HG03196 (cell line): ENCODE measurements at regions not wholly inside any gene's neighbourhood (a gene's known extent, or its start where the extent isn't known, plus 50 kb on each side); places are given as distances from the start of the nearest gene placed in this dataset.

ENCODE experiments used
- ATAC-seq: cut with Tn5 transposase; IDR thresholded peaks from one replicate; pipeline ENCODE4 v1.9.1; 2021; ENCODE audit not compliant: unreplicated experiment

DNA sequence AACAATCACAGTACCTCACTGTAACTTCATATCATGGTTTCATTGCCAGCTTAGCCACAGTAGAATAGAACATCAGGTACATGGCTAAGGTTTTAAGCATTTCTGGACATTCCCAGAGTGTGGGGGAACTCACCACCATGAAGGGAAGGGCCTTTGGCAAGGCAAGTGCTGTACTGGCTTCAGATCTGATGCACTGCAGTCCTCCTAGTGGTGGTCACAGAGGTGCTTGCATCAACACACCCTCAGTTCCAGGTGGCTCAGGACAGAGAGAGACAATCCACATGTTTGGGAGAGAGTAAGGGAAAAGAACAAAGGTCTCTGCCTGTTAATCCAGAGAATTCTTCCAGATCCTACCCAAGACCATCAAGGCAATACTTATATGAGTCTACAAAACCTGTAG, 528.4 kb upstream of the RGS18 start:
- no peak for ATAC-seq

DNA sequence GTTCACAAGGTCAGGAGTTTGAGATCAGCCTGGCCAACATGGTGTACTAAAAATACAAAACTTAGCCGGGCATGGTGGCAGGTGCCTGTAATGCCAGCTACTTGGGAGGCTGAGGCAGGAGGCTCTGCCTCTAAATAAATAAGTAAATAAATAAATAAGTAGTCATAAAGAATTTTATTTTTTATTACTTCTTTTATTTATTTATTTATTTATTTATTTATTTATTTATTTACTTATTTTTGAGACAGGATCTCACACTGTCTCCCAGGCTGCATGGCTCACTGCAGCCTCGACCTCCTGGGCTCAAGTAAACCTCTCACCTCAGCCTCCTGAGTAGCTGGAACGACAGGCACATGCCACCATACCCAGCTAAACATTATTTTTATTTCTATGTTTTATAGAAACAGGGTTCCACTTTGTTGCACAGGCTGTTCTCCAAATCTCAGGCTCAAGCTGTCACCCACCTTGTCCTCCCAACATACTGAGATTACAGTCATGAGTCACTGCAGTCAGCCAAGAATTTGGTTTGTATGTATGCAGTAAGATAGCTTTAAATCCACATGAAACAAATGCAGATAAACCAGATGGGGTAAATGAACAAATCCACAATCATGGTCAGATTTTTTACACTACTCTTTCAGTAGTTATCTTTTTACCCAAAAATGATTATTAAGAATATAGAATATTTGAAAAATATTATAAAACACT, 523.3 kb upstream of the RGS18 start:
- no peak for ATAC-seq

DNA sequence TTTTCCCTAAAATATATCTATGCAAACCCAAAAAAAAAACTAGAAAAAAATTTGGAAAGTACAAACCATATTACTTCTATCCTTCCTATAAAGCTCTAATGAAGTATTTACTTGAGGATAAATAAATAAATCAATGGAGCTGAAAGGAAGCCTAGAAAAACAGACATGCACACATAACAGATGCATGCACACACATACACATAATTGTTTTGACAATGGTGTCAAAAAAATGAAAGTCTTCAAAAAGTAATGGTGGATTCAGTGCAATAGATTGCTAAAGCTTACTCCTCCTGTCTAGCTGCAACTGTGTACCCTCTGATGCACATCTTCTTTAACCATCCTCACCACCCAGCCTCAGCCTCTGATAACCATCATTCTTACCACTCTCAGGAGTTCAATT, 521.9 kb upstream of the RGS18 start:
- no peak for ATAC-seq

DNA sequence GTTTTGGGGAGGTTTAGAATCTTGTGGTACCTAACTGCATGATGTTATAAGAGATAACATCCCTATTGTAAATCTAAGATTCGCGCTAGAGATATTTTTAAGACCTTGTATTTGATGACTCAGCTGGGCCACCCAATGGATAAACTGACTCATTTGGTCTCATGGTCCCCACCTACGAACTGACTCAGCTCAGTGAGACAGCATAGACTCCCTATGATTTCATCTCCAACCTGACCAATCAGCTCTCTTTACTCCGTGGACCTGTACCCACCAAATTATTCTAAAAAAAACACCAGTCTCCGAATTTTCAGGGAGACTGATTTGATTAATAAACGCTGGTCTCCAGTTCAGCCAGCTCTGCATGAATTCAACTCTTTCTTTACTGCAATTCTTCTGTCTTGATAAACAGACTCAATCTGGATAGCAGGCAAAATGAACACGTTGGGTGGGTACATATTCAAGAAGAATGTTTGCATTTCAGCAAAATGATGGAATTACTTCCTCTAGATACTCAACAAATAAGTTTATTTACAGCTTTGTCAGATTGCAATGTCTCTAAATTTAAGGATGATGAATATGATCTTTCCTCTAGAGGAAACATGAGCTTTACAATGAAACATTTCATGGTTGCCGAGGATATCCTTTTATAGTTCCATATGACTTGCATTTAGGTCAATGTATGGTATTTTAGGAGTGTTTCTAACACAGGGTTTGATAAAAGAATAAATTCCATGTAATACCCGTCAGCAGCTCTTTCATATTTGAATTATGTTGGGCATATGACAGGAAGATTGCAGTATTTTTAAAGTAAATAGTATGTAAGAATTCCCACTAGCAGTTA, 516.6 kb upstream of the RGS18 start:
- no peak for ATAC-seq

DNA sequence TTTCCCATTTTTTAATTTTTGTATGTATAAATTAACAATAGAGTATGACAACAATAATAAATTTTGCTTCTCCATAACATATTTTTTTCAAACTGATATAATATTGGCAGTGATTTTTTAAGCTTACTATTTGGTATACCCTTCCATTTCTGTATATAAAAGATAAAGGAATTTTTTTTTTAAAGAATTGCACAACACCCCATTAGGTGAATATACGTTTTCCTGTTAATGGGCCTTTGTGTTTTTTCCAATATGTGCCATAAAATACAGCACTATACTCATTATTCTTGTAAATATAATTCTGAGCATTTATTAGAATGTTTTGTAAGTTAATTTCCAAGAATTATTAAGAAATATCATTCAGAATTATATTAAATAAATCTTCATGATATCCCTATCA, 515.2 kb upstream of the RGS18 start:
- no peak for ATAC-seq

DNA sequence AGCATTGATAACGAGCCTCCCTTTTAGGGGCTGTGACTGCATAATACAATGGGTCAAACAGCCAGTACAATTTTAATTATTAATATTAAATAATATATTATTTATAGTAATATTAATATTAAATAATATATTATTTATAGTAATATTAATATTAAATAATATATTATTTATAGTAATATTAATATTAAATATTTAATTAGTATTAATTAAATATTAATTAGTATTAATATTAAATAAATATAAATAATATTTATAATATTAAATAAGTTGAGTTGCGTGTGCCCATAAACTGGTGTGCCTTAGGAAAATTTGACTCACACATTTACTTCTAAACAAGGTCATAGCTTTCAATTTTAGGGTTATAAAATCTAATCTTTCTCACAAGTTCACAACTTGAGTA, 509.3 kb upstream of the RGS18 start:
- ATAC-seq = no peak

DNA sequence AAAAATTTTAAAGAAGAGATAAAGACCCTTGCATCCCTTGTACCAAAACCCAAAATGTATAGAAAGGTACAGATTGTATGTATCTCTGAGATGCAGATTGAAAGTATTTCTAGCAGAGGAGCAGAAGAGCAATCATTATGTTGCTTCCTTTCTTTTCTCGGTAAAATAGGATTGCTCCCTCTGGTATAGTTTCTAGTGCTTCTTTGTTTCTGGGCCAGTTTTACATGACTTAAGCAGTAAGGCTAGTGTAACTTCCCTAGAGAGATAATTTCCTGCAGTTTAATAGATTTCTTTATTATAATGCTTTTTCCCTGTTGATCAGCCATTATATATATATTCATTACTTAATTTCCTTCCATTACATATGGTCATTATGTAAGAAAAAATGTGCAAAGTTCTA, 496.2 kb upstream of the RGS18 start:
- no peak for ATAC-seq

DNA sequence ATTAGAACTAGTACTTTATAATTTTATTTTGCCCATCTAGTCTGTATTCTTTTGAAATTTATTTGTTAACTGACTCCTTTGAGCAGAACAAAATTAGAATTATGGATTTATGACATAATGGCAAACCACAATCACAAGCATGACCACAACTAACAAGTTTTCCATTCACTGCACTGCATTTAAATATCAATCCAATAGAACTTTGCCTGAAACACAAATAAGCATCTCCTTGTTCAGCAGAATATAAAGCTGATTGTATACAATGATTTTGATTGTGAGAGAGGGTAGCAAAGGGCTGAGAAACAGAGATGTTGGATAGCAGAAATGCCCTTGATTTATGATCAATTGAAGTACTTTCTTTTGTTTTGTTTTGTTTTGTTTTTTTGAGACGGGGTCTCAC, 495.5 kb upstream of the RGS18 start:
- no peak for ATAC-seq

DNA sequence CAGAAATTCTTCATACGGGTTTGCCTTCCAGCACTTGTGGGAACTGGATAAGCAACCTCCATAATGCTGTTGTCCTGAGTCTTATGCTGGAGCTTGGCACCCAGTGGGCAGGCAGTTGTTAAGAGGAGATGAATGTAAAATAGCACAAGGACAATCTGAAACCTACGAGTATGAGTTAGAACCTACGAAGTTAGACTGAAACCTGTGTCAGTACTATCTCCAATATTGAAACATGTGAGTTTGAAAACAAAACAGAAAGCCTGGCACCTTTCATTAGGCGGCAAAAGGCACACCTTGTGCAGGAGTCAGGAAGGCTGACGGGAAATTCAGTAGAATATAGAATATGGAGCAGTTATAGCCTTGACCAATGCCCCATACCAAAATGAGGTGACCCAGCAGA, 489.7 kb upstream of the RGS18 start:
- no peak for ATAC-seq

DNA sequence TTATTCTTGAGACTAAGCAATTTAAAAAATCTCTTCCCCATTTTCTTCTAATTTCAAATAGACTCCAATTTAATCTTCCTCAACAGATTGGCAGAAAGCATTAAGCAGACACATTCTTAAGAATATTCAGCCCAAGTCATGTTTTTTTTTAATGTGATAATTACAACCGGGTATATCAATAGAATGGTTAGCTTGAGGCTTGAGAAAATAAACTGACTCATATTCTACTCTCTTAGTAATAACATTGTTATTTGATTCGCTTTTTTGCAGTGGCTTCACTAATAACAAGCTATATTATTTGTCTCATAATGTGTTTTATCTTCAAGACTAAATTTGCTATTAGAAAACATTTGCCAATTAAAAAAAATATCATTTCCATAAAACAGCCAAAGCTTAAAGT, 488.6 kb upstream of the RGS18 start:
- ATAC-seq = no peak

DNA sequence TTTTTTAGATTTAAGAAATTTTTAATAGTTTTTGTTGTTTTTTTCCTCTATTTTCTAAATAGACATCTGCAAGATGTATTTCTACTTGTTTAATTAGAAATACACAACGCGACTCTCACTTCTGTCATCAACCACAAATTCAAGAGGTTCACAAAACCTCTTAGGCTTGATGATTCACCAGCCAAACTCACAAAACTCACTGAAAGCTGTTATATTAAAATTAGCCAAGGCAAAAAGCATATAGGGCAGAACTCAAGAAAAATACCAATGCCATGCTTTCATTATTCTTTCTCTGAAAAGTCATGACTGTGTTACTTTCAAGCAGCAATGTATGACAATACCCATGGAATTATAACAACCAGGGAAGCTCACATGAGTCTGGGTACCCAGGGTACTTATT, 487.0 kb upstream of the RGS18 start:
- ATAC-seq = no peak

DNA sequence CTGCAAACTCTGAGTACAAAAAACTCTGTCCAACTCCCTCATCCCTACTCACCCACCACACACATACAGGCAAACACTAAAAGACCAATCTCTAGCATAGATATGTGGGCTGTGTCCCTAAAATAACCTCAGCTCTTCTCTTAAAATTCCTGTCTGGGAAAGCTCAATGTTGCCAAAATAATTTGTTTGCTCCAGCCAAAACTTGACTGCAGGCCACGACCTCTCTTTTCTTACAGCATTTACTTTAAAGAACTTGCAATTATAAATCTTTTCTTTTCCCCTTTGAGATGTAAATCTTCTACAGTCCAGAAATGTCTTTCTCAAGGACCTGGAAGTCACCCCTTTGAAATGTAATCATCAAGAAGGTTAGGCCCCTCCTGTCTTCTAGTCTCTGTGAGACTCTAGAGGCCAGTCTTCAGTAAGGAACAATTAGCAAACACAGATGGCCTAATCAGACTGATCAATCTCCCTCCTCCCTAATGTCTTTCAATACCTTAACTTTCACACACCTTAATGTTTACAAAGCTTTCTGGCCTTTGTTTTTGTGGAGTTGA, 483.6 kb upstream of the RGS18 start:
- no peak for ATAC-seq

DNA sequence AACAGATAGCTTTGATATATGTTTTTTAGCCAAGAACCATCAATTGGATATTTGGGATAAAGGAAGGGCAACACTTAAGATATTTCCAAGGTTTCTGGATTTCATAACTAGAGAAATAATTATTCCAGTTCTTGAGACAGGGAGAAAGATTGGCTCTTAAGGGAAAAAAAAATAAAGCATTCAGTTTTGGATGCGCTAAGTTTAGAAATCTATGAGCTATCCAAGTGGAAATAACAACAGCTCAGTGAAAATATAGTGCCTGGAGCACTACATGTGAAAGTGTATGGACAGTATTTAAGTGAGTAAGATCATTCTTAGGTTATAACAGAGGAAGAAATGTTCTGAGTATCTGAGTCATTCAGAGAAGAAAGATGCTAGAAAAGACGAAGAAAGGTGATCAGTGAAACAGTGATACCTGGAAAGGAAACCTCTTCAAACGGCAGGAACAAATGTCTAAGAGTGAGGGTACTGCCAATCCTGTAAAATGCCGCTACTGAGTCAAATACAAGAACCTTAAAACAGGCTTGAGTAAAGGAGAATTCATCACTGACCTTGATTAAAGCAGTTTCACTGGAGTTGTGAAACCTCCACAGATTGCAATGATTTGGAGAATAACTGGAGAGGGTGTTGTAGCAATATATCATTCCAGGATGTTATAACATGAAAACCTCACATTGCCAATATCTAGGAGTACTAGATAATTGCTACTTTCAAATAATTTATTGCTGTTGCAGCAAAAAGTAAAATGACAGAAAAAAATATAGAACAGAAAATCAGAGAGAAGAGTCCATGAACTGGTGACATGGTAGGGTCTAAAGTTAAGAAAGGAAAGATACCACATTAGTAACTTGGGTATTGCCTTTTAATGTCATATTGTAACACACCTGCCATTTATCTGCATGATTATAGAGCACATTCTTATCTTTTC, 482.1 kb upstream of the RGS18 start:
- no peak for ATAC-seq

DNA sequence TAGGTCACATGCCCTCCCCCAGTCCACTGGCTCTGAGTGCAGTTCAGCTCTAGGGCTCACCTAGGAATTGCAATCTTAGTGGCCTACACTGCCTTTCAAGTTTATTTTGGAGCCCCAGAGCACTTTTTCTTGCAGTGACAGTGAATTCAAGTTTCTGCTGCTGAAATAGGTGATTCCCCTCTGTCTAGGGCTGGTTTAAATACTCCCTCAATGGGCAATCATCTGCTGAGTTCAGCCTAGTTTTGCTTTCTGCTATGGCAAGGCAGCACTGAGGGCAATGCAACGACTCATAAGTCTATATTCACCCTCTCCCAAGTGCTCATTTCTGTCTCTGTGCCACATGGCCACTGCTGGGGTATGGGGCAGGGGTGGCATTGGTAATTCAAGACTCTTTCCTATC, 472.6 kb upstream of the RGS18 start:
- no peak for ATAC-seq

DNA sequence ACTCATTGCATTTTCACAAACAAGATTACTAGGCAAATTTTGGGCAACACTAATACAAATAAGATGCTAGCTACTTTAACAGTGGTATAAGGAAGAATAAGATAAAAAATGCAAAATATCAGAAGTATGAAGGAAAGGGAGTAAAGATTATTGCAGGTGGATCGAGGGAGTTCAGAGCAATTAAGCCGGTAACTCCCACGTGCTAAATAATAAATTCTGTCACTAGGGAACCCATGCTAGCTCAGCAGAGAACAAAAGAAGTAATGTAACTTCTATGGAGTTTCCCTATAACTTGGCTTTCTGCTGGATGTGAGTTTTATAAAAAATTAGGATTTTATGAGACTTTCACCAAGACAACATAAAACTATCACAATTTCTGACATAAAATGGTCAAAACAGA, 470.5 kb upstream of the RGS18 start:
- ATAC-seq = no peak

DNA sequence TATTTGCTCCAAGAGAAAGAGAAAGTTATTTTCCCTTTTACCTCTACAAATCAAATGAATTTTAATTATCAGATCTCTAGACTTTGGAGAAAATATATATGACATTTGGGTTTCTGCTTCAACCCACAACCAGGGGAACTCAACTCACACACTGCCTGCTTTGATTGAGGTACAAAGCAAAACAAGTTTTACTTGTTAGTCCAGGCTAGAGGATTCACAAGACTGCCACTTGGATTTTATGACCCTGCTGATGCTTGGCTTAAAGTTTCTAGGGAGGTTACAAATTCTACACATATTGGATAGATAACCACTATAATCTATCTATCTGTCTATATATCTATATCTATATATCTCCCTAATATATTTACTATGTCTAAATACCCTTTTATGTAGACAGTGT, 467.3 kb upstream of the RGS18 start:
- no peak for ATAC-seq

DNA sequence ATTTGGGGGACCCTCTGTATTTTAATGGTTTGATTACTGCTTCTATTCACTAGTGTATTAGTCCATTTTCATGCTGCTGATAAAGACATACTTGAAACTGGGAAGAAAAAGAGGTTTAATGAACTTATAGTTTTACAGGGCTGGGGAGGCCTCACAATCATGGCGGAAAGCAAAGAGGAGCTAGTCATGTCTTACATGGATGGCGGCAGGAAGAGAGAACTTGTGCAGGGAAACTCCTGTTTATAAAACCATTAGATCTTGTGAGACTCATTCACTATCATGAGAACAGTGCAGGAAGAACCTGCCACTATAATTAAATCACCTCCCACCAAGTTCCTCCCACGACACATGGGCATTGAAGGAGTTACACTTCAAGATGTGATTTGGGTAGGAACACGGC, 464.5 kb upstream of the RGS18 start:
- no peak for ATAC-seq

DNA sequence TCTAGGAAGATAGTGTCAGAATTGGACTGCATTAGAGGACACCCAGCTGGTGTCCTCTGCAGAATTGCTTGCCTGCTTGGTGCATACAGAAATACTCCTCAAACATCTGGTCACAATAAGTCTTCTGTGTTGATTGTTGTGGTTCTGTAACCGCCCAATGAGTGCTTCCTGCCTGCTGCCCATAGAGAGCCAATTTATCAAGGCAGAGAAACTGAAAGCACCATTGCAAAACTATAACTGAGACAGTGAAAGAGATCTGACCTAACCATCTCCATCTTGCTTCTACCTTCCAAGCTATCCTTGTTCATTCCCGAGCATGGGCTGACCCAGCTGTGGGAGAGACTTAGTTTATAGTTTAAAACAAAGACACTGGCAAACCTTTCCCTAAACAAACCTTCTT, 462.4 kb upstream of the RGS18 start:
- peak; percentile 83 for ATAC-seq

DNA sequence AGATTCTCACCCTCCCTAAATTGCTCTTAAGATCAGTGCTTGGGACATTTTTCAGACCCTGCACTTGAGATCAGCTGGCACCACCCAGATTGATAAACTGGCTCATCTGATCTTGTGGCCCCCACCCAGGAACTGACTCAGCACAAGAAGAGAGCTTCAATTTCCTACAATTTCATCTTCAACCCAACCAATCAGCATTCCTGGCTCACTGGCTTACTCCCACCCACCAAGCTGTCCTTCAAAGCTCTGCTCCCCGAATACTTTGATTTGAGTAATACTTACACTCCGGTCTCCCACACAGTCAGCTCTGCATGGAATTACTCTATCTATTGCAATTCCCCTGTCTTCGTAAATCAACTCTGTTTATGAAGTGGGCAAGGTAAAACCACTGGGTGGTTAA, 461.9 kb upstream of the RGS18 start:
- no peak for ATAC-seq

DNA sequence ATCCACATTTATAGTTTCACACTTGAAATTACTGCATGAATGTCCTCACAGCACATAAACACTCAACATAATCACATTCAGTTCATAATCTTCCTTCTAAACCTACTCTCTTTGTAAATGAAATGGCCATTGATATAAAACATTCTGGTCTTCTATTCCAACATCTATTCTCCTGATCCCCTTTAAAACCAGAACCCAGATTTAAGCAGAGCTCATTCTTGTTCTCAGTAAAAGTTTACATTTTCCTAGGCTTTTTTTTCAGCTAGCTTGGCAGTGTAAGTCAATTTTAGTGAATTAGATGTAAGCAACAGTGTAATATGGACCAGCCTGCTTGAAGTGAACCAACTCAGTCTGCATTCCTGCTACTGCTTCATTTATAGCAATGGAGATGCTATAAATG, 460.7 kb upstream of the RGS18 start:
- ATAC-seq = no peak

DNA sequence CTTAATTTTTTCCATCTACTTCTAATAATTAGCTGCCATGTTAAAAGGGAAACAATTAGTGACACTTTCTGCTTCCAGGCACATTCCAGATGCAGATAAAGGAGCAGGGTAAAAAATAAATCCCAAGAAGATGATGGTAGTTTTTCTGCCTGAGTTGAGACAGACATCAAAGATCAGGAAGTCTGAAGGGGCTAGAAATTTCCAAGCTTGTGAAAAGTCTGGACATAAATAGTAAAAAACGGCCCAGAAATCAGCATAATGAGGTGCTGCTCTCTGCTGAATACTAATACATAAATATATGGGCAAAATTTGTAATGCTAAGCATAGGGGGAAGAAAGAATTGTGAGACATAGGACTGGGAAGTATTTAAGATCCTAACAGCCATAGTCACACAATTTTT, 460.0 kb upstream of the RGS18 start:
- no peak for ATAC-seq
